Activated naive CD4-positive, alpha-beta T cell (primary cell): ENCODE measurements at regions not wholly inside any gene's neighbourhood (a gene's known extent, or its start where the extent isn't known, plus 50 kb on each side); places are given as distances from the start of the nearest gene placed in this dataset.

Experiments used
- DNase-seq, 4 experiments: peaks; one replicate each; lab custom pipeline; 2025; lab: John Stamatoyannopoulos, UW

- no peak for DNase-seq
These were observed 480.4 kb downstream of the IGSF11 start for GRCh38 chr3:118554148-118554838.

DNA sequence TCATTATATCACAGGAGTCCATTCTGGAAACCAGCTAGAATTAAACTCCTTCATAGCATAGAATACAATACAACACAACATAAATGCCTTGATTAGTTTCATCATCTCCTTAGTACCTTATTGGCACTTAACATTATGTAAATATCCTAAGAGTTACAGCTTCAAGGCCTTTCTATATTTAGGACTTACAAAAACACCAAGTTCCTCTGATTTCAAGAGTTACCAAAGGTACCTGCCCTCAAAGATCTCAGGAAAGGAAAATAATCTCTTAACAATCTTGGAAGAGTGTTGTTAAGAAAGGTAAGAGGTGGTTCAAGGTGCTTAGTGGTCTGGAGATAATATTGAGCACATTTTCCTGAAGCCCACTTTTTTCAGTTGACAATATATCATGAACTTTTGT lies 477.7 kb downstream of the IGSF11 start:
- no peak for DNase-seq

- DNase-seq: no peak
These were observed 477.1 kb downstream of the IGSF11 start for GRCh38 chr3:118557513-118557912.

- no peak for DNase-seq
These were observed 475.4 kb downstream of the IGSF11 start for GRCh38 chr3:118559286-118559685.

GRCh38 chr3:118564800-118565199 lies 469.8 kb downstream of the IGSF11 start:
- no peak for DNase-seq

- no peak for DNase-seq
These were observed 460.7 kb downstream of the IGSF11 start for GRCh38 chr3:118573912-118574311.

- no peak for DNase-seq
These were observed 457.4 kb downstream of the IGSF11 start for GRCh38 chr3:118577055-118577777.

GRCh38 chr3:118578559-118578958 lies 456.1 kb downstream of the IGSF11 start:
- no peak for DNase-seq

- no peak for DNase-seq
These were observed 447.5 kb downstream of the IGSF11 start for GRCh38 chr3:118587037-118587741.

DNA sequence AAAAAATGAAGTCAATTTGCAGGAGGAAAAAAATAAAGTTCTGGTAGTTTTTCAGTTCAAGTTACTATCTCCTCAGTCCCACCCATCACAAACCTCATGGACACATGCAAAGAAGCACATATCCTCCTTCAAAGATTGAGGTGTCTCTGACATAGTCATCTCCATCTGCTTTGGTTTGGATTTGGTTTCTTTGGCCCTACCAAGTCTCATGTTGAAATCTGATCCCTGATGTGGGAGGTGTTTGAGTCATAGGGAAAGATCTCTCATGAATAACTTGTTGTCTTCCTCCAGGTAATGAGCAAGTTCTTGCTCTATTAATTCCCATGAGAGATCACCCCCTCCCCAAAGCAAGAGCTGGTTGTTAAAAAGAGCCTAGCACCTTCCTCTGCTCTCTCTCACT lies 446.8 kb downstream of the IGSF11 start:
- DNase-seq: no peak

- DNase-seq: no peak
These were observed 441.4 kb downstream of the IGSF11 start for GRCh38 chr3:118593277-118593670.

GRCh38 chr3:118597184-118597583 lies 437.5 kb downstream of the IGSF11 start:
- no peak for DNase-seq

GRCh38 chr3:118607915-118608820 lies 426.5 kb downstream of the IGSF11 start:
- DNase-seq: no peak

DNA sequence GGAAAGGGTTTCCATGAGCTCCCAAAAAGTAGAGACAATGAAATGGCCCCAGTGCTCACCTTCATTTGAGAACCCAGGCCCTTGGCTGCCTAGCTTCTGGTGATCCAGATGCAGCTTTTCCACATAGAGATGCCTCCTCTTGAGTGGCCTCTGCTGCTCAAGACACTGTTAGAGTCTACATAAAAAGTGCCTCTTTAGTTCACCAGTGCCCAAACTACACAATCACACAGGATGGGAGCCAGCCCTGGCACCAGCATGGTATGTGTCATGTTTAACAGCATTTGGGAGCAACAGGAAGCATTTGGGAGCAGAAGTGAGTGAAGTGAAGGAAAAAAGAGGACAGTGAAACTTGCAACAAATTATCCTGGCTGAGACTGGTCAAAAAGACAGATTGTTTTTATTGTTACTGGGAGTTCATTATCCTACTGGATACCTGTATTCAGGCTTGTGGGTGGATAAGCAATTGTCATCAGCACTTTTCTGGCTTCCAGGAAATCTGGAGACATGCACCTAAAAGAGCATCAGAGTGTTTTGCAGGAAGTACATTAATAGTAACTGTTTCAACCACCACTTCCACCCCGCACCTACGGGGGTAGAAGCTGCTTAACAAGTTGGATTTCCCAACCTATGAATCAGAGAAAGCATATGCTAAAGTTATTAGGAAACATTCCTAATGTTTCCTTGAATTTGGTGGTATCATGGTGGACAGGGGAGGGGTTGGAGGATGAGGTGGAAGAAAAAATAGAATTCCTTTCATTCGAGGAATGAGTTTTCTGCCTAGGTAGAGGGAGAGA lies 416.2 kb downstream of the IGSF11 start:
- no peak for DNase-seq

- DNase-seq: no peak
These were observed 408.2 kb downstream of the IGSF11 start for GRCh38 chr3:118626453-118626852.

DNA sequence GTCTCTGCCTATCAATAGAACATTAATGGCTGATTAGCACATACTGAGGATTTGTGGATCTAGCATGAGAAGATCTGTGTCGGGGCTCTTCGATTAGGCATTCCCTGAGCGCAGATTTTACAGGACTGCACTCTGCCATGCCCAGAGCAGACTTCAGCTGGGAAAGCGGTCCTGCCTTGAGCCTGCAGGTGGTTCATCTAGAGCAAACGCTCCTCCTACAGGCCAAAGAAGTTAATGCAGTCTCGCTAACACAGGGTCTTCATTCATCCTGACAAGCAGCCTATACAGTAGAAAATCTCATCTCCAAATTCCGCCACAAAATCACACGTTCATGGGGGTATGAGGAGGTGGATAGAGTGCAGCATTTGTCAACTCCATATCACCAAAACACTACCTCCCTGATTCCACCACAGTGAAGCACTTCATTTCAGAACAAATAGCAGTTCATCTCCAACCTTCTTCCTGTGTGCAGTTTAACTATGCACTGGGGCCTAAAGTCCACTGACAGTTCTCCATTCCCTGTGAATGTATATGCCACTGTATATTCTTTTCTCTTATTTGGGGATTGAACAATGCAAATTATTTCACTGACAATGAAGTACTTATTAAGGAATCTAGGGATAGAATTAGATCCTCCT lies 405.8 kb downstream of the IGSF11 start:
- DNase-seq: no peak

- no peak for DNase-seq
These were observed 404.8 kb downstream of the IGSF11 start for GRCh38 chr3:118629821-118630220.

DNA sequence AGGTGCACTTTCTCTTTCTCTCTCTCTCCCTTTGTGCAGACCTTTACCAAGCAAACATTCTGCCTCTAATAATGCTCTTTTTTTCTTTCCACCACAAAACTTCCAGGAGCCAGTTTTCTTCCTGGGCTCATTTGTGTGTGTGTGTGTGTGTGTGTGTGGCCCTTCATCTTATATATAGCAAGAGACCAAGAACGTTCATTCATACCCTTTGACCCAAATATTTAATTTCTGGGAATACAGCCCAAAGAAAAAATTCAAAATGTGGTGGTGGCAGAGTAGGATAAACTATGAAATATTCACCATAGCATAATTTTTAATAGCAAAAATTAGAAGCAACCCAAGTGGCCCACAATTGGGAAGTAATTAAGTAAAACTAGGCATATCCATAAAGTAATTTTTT lies 398.9 kb downstream of the IGSF11 start:
- no peak for DNase-seq

- no peak for DNase-seq
These were observed 397.8 kb downstream of the IGSF11 start for GRCh38 chr3:118636841-118637240.

DNA sequence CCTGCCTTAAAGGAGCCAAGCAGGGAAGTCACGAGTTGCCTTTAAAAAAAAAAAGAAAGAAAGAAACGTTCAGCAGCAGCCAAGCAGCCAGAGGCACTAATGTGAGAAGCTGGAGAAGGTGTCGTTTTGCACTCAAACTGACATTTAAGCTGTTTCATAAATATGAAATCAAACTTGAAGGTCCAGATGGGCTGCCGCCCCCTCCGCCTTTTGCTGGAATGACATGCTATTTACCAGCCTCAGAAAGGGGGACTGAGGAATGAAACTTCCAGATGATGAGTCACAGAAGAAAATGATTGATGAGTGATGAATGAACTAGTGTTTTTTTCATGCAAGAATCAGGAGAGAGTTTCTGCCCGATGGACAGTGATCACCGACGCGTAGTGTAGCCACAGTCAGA lies 396.8 kb downstream of the IGSF11 start:
- no peak for DNase-seq

- no peak for DNase-seq
These were observed 393.0 kb downstream of the IGSF11 start for GRCh38 chr3:118641608-118642007.
